D721Med (cell line): ENCODE measurements at regions not wholly inside any gene's neighbourhood (a gene's known extent, or its start where the extent isn't known, plus 50 kb on each side); places are given as distances from the start of the nearest gene placed in this dataset.

ENCODE experiments used
- DNase-seq: peaks from one replicate; pipeline ENCODE4 v3.0.0; 2011; ENCODE audit warnings: low spot score; ENCODE audit not compliant: insufficient read length
- FAIRE-seq: peaks from 2 replicates; lab custom pipeline; 2011; peaks lifted over from hg19 to GRCh38; lab: Jason Lieb, UNC
- TF ChIP-seq, protein P1 (sequence below): IDR thresholded peaks from 2 replicates; pipeline ENCODE4 v1.5.1; 2012; ENCODE audit warnings: mild to moderate bottlenecking, control low read depth; ENCODE audit not compliant: insufficient read depth; ENCODE audit errors: missing control alignments

DNA sequence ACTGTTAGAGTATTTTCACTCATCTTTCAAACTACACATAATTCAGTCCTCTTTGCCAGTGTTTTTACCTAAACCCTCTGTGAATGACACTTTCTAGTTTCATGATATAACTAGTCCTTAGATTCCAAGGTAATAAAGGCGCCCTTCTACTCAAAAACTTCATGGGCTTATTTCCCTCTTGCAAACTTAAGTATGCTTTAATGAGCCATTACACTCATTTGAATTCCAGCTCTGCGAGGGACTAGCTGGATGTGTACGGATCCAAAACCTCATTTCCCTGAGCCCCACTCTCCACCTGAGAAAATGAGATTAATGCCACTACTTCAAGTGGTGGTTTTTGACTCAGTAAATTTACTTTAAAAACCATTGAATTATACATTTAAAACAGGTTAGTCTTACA is 141.1 kb downstream of the NDUFA12 start:
- DNase-seq: no peak
- no peak for FAIRE-seq
- TF ChIP-seq, protein P1, sequence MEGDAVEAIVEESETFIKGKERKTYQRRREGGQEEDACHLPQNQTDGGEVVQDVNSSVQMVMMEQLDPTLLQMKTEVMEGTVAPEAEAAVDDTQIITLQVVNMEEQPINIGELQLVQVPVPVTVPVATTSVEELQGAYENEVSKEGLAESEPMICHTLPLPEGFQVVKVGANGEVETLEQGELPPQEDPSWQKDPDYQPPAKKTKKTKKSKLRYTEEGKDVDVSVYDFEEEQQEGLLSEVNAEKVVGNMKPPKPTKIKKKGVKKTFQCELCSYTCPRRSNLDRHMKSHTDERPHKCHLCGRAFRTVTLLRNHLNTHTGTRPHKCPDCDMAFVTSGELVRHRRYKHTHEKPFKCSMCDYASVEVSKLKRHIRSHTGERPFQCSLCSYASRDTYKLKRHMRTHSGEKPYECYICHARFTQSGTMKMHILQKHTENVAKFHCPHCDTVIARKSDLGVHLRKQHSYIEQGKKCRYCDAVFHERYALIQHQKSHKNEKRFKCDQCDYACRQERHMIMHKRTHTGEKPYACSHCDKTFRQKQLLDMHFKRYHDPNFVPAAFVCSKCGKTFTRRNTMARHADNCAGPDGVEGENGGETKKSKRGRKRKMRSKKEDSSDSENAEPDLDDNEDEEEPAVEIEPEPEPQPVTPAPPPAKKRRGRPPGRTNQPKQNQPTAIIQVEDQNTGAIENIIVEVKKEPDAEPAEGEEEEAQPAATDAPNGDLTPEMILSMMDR: no peak

DNA sequence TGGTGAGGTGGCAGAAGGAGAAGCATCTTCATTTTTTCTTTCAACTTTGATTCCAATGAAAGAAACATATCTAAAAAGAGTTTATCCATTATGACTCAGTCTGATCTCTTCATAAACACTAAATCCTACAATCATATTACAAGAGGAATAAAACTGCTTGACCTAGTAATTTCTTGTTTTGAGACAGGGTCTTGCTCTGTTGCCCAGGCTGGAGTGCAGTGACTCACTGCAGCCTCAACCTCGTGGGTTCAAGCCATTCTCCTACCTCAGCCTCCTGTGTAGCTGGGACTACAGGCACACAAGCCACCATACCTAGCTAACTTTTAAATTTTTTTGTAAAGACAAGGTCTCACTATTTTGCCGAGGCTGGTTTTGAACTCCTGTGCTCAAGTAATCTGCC is 147.2 kb downstream of the NDUFA12 start:
- FAIRE-seq (no peak), DNase-seq (no peak)
- TF ChIP-seq, protein P1: no peak

DNA sequence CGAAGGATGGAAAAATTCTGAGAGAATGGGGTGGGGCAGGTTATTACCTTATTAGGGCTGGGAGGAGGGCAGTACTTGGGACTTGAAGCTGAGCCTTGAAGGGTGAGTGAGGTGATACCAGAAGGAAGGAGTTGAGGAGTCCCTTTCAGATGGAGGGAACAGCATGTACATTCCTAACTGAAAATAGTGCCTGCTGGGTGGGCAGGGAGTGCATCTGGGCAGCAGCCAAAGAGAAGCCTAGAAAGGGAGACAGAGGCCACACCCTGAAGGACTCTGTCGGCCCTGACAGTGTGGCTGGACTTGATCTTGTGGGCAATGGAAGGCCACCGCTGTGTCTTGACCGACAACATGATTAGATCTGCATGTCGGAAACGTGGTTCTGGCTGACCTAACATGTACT is 147.6 kb downstream of the NDUFA12 start:
- TF ChIP-seq, protein P1: no peak
- DNase-seq: no peak

DNA sequence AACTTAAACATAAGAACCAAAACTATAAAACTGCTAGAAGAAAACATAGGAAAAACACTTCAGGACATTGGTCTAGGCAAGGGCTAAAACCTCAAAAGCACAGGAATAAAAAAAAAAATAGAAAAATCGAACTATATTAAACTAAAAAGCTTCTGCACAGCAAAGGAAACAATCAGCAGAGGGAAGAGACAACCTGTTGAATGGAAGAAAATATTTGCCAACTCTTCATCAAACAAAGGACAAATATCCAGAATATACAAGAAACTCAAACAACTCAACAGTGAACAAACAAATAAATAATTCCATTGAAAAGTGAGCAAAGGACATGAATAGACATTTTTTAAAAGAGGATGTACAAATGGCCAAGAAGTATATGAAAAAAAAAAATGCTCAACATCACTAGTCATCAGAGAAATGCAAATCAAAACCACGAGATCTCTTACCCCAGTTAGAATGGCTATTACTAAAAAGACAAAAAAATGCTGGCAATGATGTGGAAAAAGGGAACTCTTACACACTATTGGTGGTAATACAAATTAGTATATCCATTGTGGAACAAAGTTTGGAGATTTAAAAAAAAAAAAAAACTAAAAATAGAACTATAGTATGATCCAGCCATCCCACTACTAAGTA is 152.0 kb downstream of the NDUFA12 start:
- FAIRE-seq: no peak
- TF ChIP-seq, protein P1: no peak
- no peak for DNase-seq

More for the DNA sequence above, 147.6 kb downstream of the NDUFA12 start:
- FAIRE-seq: no peak

DNA sequence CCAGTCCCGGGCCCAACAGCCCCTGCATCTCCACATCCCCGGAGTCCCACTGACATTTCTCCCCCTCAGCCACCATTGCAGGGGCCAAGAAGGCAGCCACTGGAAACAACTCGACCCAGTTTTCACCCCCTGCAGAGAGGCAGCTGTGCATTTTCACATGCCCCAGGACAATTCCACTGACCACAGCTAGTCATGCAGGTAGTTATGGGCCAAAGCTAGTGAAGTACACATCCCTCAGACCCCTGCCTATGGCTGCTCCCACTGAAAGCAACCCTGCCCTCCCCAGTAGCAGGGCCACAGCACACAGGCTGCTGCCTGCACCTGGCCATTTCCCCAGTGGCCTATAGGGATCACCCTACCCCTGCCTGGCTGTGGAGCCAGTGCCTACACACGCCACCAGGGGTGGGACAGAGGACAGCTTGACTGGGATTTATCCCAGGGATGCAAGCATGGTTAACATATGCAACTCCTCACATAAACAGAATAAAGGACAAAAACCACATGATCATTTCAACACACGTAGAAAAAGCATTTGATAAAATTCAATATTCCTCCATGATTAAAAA is 154.0 kb downstream of the NDUFA12 start:
- FAIRE-seq (no peak), DNase-seq (no peak)

DNA sequence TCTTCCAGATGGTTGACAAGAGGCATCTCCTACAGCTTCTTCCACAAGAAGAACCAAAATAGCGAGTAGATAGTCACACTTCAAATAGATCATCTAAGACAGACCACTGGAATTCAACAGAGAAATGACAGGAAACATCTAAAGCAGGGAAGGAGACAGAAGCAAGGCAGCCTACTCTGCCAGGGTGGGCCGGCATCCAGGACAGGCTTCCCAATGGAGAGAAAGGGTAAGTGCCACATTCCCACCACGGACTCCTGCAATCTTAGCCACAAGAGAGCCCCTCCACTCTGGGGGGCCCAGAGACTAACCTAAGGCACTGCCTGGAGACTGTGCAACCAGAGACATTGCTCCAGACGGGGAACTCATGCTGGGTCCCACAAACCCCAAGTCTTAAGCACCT is 154.5 kb downstream of the NDUFA12 start:
- TF ChIP-seq, protein P1: no peak
- DNase-seq (no peak), FAIRE-seq (no peak)

More for the DNA sequence above, 154.0 kb downstream of the NDUFA12 start:
- TF ChIP-seq, protein P1: no peak

DNA sequence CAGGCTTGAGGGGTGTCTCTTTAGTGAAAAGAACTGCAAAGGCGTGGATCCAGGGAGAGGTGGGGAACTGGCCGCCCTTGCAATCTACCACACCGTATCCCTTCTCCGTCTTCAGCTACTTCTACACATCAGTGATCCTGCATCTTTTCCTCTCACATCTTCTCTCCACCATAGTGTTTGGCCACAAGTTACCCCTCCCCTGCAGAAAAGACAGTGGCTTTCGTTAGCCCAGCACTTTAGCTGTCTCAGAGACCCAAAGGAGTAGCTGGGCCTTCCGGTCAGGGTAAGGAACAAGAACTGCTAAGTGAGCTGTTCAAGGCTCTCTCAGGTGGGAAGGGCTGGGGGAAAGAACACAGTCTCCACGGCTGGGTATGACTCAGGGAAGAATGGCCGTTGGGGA is 158.4 kb downstream of the NDUFA12 start:
- DNase-seq (no peak), FAIRE-seq (no peak)
- TF ChIP-seq, protein P1: no peak
